A673 (cell line): ENCODE measurements at regions not wholly inside any gene's neighbourhood (a gene's known extent, or its start where the extent isn't known, plus 50 kb on each side); places are given as distances from the start of the nearest gene placed in this dataset.

Experiments
- CTCF ChIP-seq: fragments of 300-800, 200-600 bp; sonication (generic); conservative IDR thresholded peaks from 2 replicates; pipeline ENCODE4 v1.5.1; 2017; ENCODE audit warnings: low read depth, mild to moderate bottlenecking, antibody characterized with exemption, low read length, moderate library complexity, mixed read lengths
- EZH2 ChIP-seq: fragments of 200-600 bp; sonication (generic); IDR thresholded peaks from 2 replicates; pipeline ENCODE4 v1.6.1; 2017; ENCODE audit warnings: borderline replicate concordance, low read depth, mild to moderate bottlenecking, mixed read lengths, antibody characterized with exemption, low read length; ENCODE audit not compliant: poor library complexity, severe bottlenecking

DNA sequence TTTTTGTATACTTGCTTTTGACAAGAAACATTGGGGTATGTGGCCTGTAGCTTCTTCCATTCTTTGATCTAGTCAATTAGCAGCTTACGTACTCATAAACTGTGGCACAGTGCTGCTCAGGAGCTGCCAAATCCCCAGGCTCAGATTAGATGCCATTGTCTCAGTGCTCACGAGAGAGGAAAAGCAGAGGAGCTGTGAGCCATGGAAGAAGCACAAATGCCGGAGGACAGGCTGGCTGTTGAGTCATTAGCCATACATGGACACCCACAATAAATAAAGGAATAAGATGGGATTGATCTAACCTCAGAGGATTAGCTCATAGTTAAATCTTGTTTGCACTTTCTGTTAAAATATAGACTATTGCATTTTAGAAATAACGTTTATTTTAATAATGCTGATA is 121.7 kb downstream of the POSTN start:
- no peak for TF ChIP-seq CTCF
- TF ChIP-seq EZH2 = no peak
